GM19328 (cell line): ENCODE measurements at regions not wholly inside any gene's neighbourhood (a gene's known extent, or its start where the extent isn't known, plus 50 kb on each side); places are given as distances from the start of the nearest gene placed in this dataset.

Experiments used
- ATAC-seq: cut with Tn5 transposase; IDR thresholded peaks from one replicate; pipeline ENCODE4 v1.9.1; 2021; ENCODE audit warnings: mild to moderate bottlenecking, moderate library complexity; ENCODE audit not compliant: unreplicated experiment

- no peak for ATAC-seq
Observed at GRCh38 chr1:229760478-229760996, 134.5 kb downstream of the URB2 start.

GRCh38 chr1:229762891-229763290 lies 136.8 kb downstream of the URB2 start:
- no peak for ATAC-seq

- no peak for ATAC-seq
Observed at GRCh38 chr1:229768232-229768631, 142.2 kb downstream of the URB2 start.

GRCh38 chr1:229769006-229769405 lies 143.0 kb downstream of the URB2 start:
- ATAC-seq: no peak

- no peak for ATAC-seq
Observed at GRCh38 chr1:229769809-229770208, 143.8 kb downstream of the URB2 start.

- ATAC-seq: no peak
Observed at GRCh38 chr1:229778794-229779193, 152.7 kb downstream of the URB2 start.

GRCh38 chr1:229781453-229781852 lies 155.4 kb downstream of the URB2 start:
- ATAC-seq: no peak

GRCh38 chr1:229782469-229782868 lies 156.4 kb downstream of the URB2 start:
- no peak for ATAC-seq

GRCh38 chr1:229784834-229785233 lies 158.8 kb downstream of the URB2 start:
- ATAC-seq: no peak

- ATAC-seq: no peak
Observed at GRCh38 chr1:229786974-229787610, 161.0 kb downstream of the URB2 start.

- no peak for ATAC-seq
Observed at GRCh38 chr1:229788004-229788403, 162.0 kb downstream of the URB2 start.

GRCh38 chr1:229792012-229792975 lies 166.2 kb downstream of the URB2 start:
- ATAC-seq: no peak

GRCh38 chr1:229793488-229793887 lies 167.4 kb downstream of the URB2 start:
- ATAC-seq: no peak

- ATAC-seq: no peak
Observed at GRCh38 chr1:229798558-229798957, 172.5 kb downstream of the URB2 start.

GRCh38 chr1:229803626-229804217 lies 177.7 kb downstream of the URB2 start:
- no peak for ATAC-seq

- no peak for ATAC-seq
Observed at GRCh38 chr1:229808272-229808671, 182.2 kb downstream of the URB2 start.

- ATAC-seq: no peak
Observed at GRCh38 chr1:229810140-229810539, 184.1 kb downstream of the URB2 start.

- no peak for ATAC-seq
Observed at GRCh38 chr1:229810961-229811360, 184.9 kb downstream of the URB2 start.

GRCh38 chr1:229812148-229812547 lies 186.1 kb downstream of the URB2 start:
- no peak for ATAC-seq

GRCh38 chr1:229812693-229813092 lies 186.6 kb downstream of the URB2 start:
- no peak for ATAC-seq

GRCh38 chr1:229815076-229815475 lies 189.0 kb downstream of the URB2 start:
- no peak for ATAC-seq

GRCh38 chr1:229815961-229816360 lies 189.9 kb downstream of the URB2 start:
- no peak for ATAC-seq
